Hepatic stellate cell (primary cell): ENCODE measurements at regions not wholly inside any gene's neighbourhood (a gene's known extent, or its start where the extent isn't known, plus 50 kb on each side); places are given as distances from the start of the nearest gene placed in this dataset.

ENCODE experiments used
- DNase-seq: peaks from one replicate; pipeline ENCODE4 v3.0.0; 2011; ENCODE audit warnings: low spot score

DNA sequence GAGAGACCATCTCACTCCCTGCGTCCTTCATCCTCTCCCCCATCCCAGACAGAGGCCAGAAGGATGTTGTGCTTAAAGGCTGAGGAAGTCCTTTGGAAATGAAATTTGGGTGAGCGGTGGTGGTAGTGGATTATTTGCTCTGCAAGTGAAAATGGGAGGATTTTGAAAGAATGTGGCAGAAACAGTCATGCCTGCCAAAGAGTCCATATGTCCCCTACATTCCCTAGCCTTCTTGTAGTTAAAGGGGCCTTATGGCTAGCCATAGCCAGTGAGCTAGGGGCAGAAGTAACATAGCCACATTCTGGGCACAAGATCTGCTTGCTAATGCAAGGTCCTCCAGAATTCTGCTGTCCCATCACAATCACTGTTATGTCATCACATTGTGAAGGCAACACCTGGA lies 360.2 kb upstream of the TSHZ3 start:
- DNase-seq, result no peak

DNA sequence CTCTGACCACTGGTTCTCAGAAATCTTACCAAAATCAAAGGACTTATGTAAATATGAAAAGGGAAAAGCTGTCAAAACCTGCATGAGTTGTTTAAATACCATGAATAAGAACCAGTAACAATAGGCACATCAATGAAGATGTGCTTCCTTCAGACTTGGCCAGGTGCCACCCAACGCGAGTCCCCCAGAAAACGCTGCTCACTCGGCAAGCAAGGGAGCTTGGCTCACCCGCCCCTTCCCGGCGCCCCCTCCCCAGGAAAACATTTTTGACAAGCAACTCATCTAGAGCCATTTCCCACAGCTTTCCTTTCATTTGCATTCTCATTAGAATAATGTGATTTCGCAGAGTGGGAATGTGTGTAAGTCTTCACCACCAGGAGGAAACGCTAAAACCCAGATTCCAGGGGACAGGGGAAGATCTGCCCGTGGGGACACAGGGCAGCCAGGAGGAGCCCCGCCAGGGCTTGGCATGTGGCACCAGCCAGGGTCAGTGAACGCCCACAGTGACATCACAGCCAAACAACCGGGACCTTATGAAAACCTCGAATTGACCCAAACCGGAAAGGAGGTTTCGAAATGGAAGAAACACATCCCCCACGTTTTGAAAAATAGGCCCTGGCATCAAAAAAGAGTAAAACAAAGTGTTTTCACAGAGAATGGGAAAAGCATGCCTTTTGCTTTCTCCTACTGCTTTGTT lies 366.2 kb upstream of the TSHZ3 start:
- no peak for DNase-seq

DNA sequence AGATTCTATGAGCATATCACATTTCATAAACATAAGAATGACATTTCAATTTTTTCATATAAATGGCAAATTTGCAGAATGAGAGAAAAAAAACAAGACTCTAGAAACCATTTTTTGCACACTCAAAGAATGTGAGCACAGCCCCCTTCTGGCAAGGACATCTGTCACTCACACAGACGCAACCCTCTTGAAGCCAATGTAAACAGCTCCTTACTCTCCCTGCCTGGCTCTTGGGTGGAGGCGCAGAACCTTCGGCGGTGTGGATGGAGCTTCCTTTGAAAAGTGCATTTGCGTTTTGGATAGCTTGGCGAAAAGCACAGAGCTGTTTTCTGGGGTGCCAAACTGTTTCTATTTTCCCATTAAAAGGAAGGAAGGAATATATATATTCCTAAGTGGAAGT lies 367.6 kb upstream of the TSHZ3 start:
- no peak for DNase-seq

DNA sequence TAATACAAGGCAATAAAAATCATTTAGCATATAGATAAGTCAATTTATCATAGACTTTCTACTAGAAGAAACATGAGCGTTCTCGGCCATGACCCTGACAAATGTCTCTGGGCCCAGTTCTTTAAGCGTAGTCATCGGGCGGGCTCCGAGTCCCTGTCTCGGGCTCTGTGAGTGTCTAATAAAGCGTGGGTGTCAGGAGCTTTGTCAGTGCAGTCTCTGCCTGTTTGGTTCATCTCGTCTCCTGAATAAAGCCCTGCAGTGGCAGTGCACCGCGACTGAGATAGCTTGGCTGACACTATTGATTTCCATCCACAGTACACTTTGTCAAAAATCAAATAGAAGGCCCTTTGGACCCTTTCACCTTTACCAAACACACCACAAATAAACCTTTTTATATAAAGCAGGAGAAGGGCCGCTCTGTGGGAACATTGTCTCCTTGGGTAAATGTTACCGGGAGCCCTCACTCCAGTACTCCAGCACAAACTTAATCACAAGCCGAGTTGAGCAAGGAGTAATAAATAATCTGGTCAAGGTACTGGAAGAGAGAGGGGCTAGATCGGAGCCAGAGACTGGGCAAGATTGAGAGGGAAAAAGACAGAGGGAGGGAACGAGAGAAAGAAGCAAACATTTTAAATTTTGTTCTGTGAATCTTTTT lies 368.2 kb upstream of the TSHZ3 start:
- DNase-seq, result no peak

DNA sequence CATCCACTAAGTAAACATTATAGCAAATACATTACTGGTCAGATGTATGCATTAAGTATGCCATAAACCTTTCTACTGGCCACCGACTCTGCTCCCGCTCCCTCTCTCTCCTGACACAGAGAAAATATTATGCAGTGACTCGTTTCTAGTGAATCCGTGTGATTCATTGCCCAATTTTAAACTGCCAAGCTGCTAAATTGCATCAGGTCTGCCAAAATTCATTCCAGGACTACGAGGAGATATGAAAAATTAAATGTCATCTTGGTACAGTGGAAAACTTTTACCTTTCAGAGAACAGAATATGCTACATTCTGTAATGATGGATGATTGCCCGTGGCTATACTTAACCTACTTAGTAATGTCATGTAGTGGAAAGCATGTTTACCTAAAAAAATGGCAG lies 368.8 kb upstream of the TSHZ3 start:
- no peak for DNase-seq

DNA sequence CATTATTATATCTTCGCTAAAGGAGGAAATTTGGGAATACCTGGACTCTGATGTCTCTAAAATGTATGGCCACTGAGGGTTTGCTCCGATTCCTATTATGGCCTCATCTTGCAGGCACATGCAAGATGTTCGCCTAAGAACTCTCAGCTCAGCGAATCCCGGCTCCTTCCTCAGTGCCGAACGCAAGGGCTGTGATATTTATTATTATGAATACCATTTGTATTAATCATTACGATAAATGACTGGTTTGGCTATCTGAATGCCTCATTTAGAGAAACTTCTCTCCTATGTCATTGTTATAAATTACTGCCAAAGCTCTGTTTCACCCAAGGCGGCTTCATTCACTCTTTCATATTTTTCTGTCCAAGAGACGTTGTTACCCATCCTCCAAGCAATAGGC lies 369.7 kb upstream of the TSHZ3 start:
- no peak for DNase-seq

DNA sequence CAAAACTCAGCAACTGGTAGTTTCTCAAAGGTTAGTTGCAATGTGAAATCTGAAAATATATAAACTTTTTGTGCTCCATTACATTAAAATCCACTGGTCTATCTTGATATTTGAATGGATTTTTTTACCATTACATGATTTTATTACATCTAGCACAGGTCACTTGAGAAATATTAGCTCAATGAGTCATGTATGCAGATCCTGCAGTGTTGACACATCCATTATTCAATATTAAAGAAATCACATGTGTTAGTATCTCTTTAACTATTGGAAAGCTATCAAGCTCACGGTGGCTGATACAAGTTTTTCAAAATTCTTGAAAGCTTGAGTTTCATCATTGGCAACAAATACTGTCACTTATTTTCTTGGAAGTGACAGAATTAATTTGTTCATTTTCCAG lies 373.9 kb upstream of the TSHZ3 start:
- no peak for DNase-seq

DNA sequence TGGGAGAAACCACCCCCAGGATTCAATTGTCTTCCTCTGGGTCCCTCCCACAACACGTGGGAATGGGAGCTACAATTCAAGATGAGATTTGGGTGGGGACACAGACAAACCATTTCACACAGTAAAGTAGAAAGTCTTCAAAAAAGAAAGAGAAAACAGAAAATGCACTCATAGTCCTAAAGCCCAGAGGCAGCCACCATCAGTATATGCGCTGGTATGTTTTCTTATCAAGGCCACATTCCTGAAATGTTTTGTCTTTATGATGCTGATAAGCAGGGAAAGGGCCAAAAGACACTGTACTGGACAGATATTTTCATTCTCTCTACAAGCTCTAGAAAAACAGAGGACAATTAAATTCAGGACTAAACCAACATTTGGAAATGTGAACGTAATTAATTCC lies 375.8 kb upstream of the TSHZ3 start:
- no peak for DNase-seq

DNA sequence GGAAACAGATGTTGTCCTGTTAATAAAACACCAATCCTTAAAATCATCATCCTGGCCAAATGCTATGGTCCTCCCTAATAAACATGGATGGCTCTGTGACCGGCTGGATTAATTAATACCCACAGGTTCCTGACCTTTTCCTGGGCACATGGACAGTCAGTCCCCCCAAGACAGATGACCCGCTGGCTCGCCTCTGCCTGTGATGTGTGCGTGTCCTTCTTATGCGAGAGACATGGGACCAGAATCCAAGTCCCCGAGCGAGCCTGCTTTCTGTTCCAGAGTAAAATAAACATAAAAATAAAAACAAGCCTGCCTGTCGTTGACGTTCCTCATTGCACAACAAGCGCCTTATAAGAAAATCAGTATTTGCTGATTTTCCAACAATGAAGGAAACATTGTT lies 378.3 kb upstream of the TSHZ3 start:
- DNase-seq, result no peak

DNA sequence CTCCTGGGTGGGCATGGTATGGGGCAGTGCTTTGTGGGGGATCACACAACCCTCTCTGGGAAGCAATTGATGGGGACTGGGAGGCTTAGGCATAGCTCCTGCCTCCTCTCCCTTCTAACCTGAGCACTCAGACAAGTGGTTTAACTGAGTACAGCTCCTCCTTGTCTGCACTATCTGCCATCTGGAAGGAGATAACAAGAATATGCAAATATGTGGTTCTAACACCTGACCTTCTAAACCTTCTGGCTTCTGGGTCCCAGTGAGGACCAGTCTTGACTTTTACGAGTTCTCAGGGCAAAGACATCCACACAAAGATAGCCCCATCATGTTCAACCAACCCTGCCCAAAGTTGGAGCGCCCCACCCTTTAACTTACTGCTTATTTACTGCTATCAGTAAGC lies 381.0 kb upstream of the TSHZ3 start:
- DNase-seq, result no peak

DNA sequence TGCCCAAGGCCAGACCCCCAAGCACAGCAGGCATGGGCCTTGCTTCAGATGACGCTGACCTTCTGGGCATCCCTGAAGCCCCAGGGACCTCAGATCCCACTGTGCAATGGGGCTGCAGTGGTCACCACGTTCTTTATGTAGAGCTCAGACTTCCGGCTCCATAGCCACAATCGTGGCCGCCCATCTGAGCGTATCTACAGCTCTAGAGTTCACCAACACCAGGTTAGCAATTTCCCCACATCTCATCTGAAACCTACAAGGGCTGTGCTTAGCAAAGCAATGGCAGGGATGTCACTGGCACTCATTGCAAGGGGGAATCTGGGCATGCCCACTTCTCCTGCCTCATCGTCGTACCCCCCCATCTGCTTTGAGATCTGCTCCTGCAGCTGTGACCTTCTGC lies 384.4 kb upstream of the TSHZ3 start:
- no peak for DNase-seq

DNA sequence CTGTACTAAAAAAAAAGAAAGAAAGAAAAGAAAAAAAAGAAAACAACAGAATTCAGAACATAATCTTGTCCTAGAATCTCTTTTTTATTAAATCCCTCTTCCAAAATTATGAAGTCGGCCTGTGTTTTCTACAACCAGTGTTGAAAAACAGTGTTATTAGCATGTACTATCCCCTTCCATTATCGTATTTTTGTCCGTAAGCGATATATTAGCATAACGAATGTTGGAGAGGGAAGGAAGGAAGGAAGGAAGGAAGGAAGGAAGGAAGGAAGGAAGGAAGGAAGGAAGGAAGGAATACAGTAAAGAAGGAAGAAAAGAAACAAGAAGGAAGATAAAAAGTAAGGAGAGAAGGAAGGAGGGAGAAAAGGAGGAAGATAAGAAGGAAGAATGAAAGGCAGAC lies 393.0 kb upstream of the TSHZ3 start:
- DNase-seq, result no peak

DNA sequence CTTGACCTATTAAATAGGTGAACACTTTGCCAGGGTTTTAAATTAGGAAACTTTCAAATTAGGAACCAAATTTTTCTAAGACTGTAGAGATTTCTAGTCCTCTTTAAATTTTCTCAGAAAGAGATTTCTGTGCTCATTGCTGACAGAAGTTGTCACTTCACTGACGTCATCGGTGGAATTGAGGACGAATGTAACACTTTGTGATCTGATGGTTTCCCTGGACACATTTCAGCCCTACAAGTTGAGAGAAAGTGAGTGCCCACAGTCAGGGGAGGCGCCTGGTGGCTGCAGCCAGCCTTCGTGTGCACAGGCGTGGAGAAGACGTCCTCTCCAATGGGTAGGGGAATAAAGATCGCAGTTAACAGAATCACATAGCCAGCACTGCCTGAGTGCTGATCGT lies 396.5 kb upstream of the TSHZ3 start:
- no peak for DNase-seq

DNA sequence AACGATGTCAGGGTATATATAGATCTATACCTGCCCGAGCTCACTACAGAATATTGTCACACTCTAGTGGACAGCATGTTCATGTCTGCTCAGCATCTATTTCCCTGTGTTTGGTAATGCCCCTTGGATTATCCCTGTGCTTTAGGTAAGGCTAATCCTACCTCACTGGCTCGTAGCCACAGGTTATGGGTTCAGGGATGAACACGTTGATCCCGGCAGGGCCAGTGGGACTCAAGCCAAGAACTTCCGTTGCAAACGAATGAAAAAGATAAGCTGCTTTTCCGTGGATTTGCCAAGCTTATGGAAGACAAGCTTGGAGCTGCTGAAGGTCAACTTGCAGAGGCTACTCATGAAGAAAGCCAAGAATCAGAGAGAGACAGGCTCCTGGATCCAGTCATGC lies 400.0 kb upstream of the TSHZ3 start:
- no peak for DNase-seq

DNA sequence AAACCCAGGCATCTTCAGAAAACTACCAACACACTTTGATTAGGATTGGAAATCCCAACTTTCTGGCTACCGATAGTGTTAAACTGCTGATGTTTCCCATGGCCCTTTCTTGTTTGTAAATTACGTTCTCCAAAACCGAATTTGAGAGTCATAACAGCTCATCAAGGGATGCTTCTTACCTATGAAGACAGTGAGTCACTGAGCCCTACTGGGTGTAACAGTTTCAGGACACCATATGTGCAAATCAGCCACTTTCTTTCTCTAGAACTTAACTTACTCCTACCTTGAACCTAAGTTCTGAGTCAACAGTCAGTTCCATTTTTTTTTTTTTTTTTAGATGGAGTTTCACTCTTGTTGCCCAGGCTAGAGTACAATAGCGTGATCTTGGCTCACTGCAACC lies 410.1 kb upstream of the TSHZ3 start:
- DNase-seq, result no peak

DNA sequence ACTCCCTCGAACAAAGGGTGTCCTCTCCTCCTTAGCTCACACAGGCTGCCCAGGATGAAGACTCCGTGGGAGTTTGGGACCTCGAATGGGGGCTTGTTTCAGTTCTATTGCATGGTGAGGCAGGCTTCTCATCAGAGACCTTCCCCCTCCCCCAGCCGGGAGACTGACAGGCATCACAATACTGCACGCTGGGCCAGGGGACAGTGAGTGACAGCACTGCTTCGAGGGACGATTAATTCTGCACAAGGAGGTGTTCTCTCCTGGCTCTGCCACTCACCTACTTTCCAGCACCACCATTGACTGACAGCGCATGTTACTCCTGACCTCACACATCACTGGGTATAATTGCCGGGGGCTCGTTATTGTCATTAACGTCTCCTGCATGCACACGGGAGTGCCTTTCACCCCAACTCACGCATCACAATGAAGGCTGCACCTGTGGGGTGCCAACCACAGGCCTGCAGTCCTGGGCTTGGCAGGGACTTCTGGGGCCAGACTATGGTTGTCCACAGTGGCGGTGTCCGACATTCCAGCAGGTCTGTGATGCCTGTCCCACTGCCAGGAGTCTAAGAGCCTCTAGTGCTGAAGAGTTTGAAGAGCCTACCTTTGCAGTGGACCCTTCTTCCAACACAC lies 412.2 kb upstream of the TSHZ3 start:
- no peak for DNase-seq

DNA sequence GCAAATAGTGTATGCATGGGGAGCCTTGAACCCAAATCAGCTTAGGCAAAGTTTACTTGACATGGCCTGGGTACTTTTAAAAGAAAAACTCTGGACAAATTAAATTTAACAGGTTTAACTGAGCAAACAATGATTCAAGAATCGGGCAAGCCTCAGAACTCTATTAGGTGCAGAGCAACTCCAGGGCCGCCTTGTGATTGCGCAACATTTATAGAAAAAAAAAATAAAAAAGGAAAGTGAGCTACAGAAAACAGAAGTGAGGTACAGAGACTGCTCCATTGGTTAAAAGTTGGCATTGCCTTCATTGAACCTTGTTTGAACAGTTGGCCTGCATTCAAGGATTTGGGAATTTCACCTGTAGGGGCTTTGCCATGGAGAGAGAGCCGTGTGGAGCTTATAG lies 421.0 kb upstream of the TSHZ3 start:
- no peak for DNase-seq

DNA sequence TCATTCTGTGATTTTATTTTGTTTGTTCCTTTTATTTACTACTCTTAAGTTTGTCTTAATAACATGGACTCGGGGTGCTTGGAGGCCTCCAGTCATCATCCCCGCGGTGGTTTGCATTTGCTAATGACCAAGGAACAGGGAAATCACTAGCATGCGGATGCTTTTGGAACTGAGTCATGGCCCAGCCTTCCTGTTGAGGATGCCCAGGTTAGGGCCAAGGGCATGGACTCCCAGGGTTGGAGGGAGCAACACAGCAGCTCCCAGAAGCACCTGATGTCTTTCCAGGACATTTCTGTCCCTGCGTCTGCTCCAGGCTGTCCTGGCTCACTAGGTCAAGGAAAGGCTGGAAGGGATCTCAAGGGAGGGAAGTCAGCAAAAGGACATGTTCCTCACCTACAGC lies 423.7 kb upstream of the TSHZ3 start:
- DNase-seq, result no peak

DNA sequence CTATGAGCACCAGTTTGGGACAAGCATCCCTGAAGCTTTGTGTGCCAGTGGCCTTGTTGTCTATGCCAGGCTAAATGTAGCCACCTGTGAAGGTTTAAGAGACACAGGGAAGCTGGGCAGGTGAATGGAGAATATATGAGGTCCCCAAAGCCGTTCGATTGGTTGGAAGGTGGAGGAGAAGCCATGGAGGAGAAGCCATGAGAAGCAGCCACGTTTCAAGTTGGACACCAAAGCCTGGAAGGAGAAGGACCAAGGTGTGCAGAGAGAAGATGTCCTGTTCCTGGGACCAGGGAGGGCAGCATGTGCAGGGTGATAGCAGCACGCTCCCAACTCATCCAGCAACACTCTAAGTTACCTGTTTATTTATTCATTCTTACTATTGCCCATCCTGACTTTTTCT lies 432.3 kb upstream of the TSHZ3 start:
- DNase-seq, result no peak

DNA sequence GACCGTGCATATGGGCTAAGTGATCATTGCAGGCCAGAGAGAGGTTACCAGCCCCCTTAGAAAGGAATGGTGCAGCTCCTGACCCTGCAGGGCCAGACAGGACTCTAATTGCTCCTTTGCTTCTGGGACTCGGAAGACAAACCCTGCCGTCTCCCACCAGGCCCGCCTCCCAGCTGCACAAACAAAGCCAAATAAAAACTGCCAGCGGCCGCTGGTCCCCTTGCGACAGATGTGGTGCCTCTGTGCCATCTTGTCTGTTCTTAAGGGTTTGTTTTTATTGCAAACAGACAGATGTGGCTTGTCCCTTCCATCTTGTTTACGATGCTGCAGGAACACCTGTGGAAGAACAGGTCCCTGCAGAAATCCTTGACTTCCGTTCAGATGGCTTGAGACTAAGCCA lies 434.4 kb upstream of the TSHZ3 start:
- no peak for DNase-seq

DNA sequence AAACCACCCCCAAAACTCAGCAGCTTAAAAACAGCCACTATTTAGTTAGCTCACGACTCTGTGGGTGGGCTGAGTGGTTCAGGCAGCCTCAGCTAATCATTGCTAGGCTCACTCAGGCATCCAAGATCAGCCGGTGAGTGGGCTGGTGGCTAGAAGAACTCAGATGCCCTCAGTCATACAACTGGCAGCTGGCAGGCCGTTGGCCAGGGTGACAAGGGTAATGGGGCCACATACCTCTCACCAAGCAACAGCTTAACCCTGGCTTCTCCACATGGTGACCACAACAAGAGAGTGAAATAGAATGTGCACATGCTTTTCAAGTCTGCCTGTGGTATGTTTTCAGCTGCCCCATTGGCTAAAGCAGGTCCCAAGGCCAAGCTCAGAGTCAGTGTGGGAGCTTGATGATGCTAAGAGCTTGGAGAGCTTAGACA lies 435.4 kb upstream of the TSHZ3 start:
- DNase-seq, result no peak

DNA sequence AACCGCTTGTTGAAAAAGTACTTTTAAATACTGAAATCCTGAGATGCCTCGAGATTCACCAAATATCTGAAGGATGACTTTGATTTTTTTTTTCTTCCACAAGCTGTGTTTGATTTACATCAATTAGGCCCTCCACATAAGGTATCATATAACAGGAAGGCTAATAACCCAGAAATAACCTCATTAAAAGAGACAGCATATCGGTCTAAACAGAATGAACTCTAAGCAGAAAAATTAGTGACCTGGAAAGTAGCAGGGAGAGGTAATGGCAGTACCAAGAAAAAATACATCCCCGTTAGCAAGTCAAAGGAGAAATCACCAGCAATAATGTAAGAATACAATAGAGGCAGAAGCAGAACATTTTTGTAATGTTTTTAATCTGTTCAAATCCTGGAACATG lies 452.4 kb upstream of the TSHZ3 start:
- DNase-seq, result no peak

DNA sequence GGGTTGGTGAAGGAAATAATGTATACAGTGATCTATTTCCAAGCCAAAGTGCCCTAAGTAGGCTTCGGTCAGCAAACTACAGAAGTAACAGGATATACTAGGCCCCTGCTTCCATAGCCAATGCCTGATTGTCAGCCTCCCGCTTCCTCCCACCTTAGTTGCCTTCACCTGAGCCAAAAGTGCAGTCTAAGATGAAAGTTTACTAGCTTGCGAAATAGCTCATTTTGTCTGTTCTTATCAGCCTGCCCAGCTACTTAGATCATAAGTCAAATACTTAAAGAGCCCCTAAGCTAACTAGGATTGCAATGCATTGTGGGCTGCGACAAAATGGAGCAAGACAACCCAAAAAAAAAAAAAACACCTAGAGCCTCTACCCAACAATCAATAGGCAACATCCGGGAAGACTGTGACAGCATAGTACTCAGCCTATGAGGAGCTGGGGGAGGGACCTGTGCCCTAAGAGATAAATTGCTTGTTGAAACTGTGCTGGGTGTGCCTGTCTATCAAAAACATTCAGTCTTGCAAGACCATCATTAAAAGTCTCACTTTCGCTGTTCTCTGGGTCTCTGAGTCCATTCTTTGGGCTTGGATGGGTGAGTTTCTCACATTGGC lies 454.7 kb upstream of the TSHZ3 start:
- DNase-seq, result no peak
